Ascending aorta (tissue), 2 donors: ENCODE measurements at regions not wholly inside any gene's neighbourhood (a gene's known extent, or its start where the extent isn't known, plus 50 kb on each side); places are given as distances from the start of the nearest gene placed in this dataset.

Experiments
- DNase-seq, 2 donors: peaks; one replicate each; pipeline ENCODE4 v3.0.0-alpha.2; 2019; ENCODE audit warnings: low spot score in 2 of 2
- H3K27ac ChIP-seq, 2 donors: fragments of 200-600 bp; sonication (generic); one replicate each; pipeline ENCODE4 v1.5.1; 2016 to 2017; ENCODE audit warnings: mild to moderate bottlenecking in 1 of 2
- H3K27me3 ChIP-seq: fragments of 200-600 bp; sonication (generic); one replicate; pipeline ENCODE4 v1.5.1; 2017
- H3K36me3 ChIP-seq, 2 donors: fragments of 200-600 bp; sonication (generic); one replicate each; pipeline ENCODE4 v1.5.1; 2016
- H3K4me1 ChIP-seq, 2 donors: fragments of 200-600 bp; sonication (generic); one replicate each; pipeline ENCODE4 v1.5.1; 2016 to 2017; ENCODE audit warnings: mild to moderate bottlenecking in 1 of 2
- H3K4me3 ChIP-seq, 2 donors: fragments of 200-600 bp; sonication (generic); one replicate each; pipeline ENCODE4 v1.5.1; 2016 to 2017; ENCODE audit warnings: mild to moderate bottlenecking in 1 of 2
- H3K9me3 ChIP-seq, 2 donors: fragments of 200-600 bp; sonication (generic); one replicate each; pipeline ENCODE4 v1.5.1; 2016
- CTCF ChIP-seq, 3 experiments: fragments of 200-600 bp in 2 of 3; fragments of 450-650 bp in 1 of 3; sonication (generic) in 2 of 3; IDR thresholded peaks; one replicate each; pipeline ENCODE4 v1.5.1; 2016 to 2019; ENCODE audit warnings: antibody characterized with exemption in 3 of 3, mild to moderate bottlenecking in 1 of 3, moderate library complexity in 1 of 3
- intact Hi-C: fragments of 100-400 bp; cut with DNase I; formaldehyde crosslinking; loops from one replicate; pipeline ENCODE4 v1.15.1; 2023

DNA sequence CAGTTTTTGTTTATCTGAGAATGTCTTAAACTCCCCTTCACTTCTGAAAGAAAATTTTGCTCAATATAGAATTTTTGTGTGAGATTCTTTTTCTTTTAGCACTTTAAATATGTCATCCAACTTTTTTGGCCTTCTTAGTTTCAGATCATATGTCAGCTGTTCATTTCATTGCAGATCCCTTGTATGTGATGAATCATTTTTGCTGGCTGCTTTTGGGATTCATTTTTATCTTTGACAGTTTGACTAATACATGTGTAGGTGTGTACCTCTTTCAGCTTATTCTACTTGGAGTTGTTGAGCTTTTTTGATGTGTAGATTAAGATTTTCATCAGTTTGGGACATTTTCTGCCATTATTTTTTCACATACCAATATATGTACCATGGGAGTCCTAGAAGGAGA lies 156.8 kb downstream of the FASLG start:
- no peak for DNase-seq
- intact Hi-C loops, result no loop called here
- Histone ChIP-seq H3K27ac (no peak overlapping the region), H3K36me3 (no peaks in the 10 kb centered on the region), H3K9me3 (no peaks in the 10 kb centered on the region), H3K27me3 (no peaks in the 10 kb centered on the region), H3K4me1 (no peaks in the 10 kb centered on the region), H3K4me3 (no peak overlapping the region)
- TF ChIP-seq CTCF (IDR thresholded peaks at IDR 0.05), result no peak

GRCh38 chr1:172818841-172819527 lies 160.1 kb downstream of the FASLG start:
- no peaks in the 10 kb centered on the region for H3K4me1 ChIP-seq
- intact Hi-C loops, result no loop called here
- no peak overlapping the region for H3K27ac ChIP-seq
- H3K27me3 ChIP-seq, result no peaks in the 10 kb centered on the region
- no peaks in the 10 kb centered on the region for H3K9me3 ChIP-seq
- TF ChIP-seq CTCF (IDR thresholded peaks at IDR 0.05), result no peak
- DNase-seq, result no peak
- no peak overlapping the region for H3K4me3 ChIP-seq
- H3K36me3 ChIP-seq, result no peaks in the 10 kb centered on the region

GRCh38 chr1:172820475-172821158 lies 161.7 kb downstream of the FASLG start:
- no peaks in the 10 kb centered on the region for H3K4me1 ChIP-seq
- no peaks in the 10 kb centered on the region for H3K36me3 ChIP-seq
- H3K27me3 ChIP-seq, result no peaks in the 10 kb centered on the region
- intact Hi-C loops, result no loop called here
- no peak overlapping the region for H3K4me3 ChIP-seq
- no peak for DNase-seq
- TF ChIP-seq CTCF (IDR thresholded peaks at IDR 0.05), result no peak
- no peak overlapping the region for H3K27ac ChIP-seq
- no peaks in the 10 kb centered on the region for H3K9me3 ChIP-seq

DNA sequence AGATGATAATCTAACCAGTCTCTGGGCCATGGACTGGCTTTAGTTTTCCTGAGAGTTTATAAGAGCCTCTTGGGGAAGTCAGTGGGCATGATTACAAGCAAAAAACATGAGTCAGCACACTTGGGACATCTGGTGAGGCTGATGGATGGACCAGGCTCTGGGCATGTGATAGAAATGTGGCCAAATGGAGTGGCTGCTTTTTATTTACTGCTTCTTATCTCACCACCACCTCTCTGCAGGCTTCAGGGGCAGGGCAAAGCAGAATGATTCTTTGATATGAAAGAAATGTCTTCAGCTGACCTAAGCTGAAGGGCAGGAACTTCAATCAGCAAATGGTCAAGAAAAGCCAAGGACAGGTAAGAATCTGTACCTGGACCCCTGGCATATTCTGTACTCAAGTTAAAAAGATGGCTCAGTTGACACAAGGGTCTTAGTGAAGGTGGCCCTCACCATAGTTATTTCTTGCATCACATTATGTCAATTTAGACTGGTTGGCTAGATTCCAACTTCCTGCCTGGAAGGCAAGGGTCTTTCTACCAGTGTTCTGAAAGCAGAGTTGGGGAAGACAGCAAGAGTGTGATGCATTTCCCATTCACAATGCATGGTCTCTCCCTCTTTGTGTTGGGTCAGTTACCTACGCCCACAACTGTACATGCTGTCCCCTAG lies 162.8 kb downstream of the FASLG start:
- Histone ChIP-seq H3K27me3 (no peaks in the 10 kb centered on the region), H3K27ac (no peak overlapping the region), H3K4me3 (no peak overlapping the region), H3K9me3 (no peaks in the 10 kb centered on the region), H3K4me1 (no peaks in the 10 kb centered on the region), H3K36me3 (no peaks in the 10 kb centered on the region)
- TF ChIP-seq CTCF (IDR thresholded peaks at IDR 0.05), result no peak
- no peak for DNase-seq
- intact Hi-C loops, result no loop called here

DNA sequence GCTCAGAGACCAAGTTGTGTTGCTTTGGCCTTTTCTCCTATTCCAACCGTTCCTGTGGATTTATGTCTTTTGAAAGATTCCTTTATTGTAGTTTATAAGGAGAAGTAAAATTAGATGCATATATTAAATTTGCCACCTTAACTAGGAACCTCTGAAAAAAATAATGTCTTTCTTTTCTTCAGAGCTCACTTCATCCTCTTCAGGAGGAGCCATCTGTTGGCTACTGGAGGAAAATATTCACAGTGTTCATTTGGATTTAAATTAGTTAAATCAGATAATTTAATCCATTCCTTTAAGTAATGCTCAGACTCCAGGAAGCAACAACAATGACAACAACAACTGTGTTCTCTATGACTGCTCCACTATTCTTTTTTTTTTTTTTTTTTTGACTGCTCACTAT lies 164.0 kb downstream of the FASLG start:
- no peaks in the 10 kb centered on the region for H3K4me1 ChIP-seq
- H3K27ac ChIP-seq, result no peak overlapping the region
- no peak for TF ChIP-seq CTCF (IDR thresholded peaks at IDR 0.05)
- H3K27me3 ChIP-seq, result no peaks in the 10 kb centered on the region
- H3K36me3 ChIP-seq, result no peaks in the 10 kb centered on the region
- DNase-seq, result no peak
- intact Hi-C loops, result no loop called here
- H3K9me3 ChIP-seq, result no peaks in the 10 kb centered on the region
- H3K4me3 ChIP-seq, result no peak overlapping the region
